ENCODE measurements at regions not wholly inside any gene's neighbourhood (a gene's known extent, or its start where the extent isn't known, plus 50 kb on each side); places are given as distances from the start of the nearest gene placed in this dataset.
A peak's percentile ranks its signal among the peaks of the same experiment; 100 is the strongest.

- peaks cover 13% of the 10 kb centered on the region for H3K4me1 Mint-ChIP-seq
- H3K4me3 Mint-ChIP-seq = no peak overlapping the region
- WGBS (ENCODE audit: insufficient coverage) = 100% methylated on average over 1 of the region's 3 CpGs
- intact Hi-C loops (cut with micrococcal nuclease) = no loop called here
- Histone ChIP-seq H3K4me1 (ENCODE audit: control insufficient read depth in 1 of 2, insufficient read depth in 2 of 2, low read length in 2 of 2) (peaks cover 4 to 18% of the 10 kb centered on the region in 2 donors), H3K4me2 (replicated peaks; ENCODE audit: extremely low read depth, low read length, poor library complexity, severe bottlenecking) (no peak overlapping the region), H3K9me3 (replicated peaks in 1 of 2; ENCODE audit: control insufficient read depth in 1 of 2, insufficient read depth in 1 of 2, low read length in 2 of 2) (no peaks in the 10 kb centered on the region), H3K79me2 (ENCODE audit: insufficient read depth, low read length) (no peaks in the 10 kb centered on the region), H3K9ac (ENCODE audit: insufficient read depth, low read length, poor library complexity, severe bottlenecking) (no peak overlapping the region), H2AFZ (ENCODE audit: insufficient read depth, low read depth, low read length, poor library complexity, severe bottlenecking) (no peak overlapping the region), H3K27me3 (ENCODE audit: control insufficient read depth in 2 of 2, insufficient read depth in 2 of 2, low read length in 2 of 2) (no peaks in the 10 kb centered on the region), H3K27ac (ENCODE audit: low read depth in 1 of 2, low read length in 2 of 2) (no peak overlapping the region), H3K4me3 (replicated peaks in 1 of 3; ENCODE audit: low read depth in 2 of 3, low read length in 3 of 3) (no peak overlapping the region), H4K20me1 (ENCODE audit: insufficient read depth, low read length) (no peaks in the 10 kb centered on the region), H3K36me3 (replicated peaks in 1 of 2; ENCODE audit: control insufficient read depth in 1 of 2, insufficient read depth in 2 of 2, low read length in 2 of 2) (no peaks in the 10 kb centered on the region)
- H3K36me3 Mint-ChIP-seq = no peaks in the 10 kb centered on the region
- no peak for DNase-seq
- peaks cover 0 to 3% (median 0%) of the 10 kb centered on the region in 3 donors for H3K27me3 Mint-ChIP-seq (ENCODE audit: low read depth in 3 of 3)
- TF ChIP-seq CTCF (IDR thresholded peaks at IDR 0.05) = no peak
- H3K9me3 Mint-ChIP-seq = peaks cover 0 to 1% (median 0%) of the 10 kb centered on the region in 7 donors
- no peak overlapping the region for H3K27ac Mint-ChIP-seq
Observed at GRCh38 chr1:209417761-209418160, 165.8 kb upstream of the CAMK1G start.

- Histone ChIP-seq H3K27me3 (ENCODE audit: control insufficient read depth in 2 of 2, insufficient read depth in 2 of 2, low read length in 2 of 2) (no peaks in the 10 kb centered on the region), H3K9ac (ENCODE audit: insufficient read depth, low read length, poor library complexity, severe bottlenecking) (no peak overlapping the region), H3K9me3 (replicated peaks in 1 of 2; ENCODE audit: control insufficient read depth in 1 of 2, insufficient read depth in 1 of 2, low read length in 2 of 2) (no peaks in the 10 kb centered on the region), H2AFZ (ENCODE audit: insufficient read depth, low read depth, low read length, poor library complexity, severe bottlenecking) (no peak overlapping the region), H3K79me2 (ENCODE audit: insufficient read depth, low read length) (no peaks in the 10 kb centered on the region), H3K4me3 (replicated peaks in 1 of 3; ENCODE audit: low read depth in 2 of 3, low read length in 3 of 3) (no peak overlapping the region), H3K27ac (ENCODE audit: low read depth in 1 of 2, low read length in 2 of 2) (no peak overlapping the region), H3K4me1 (ENCODE audit: control insufficient read depth in 1 of 2, insufficient read depth in 2 of 2, low read length in 2 of 2) (peaks cover 0 to 14% of the 10 kb centered on the region in 2 donors), H4K20me1 (ENCODE audit: insufficient read depth, low read length) (no peaks in the 10 kb centered on the region), H3K36me3 (replicated peaks in 1 of 2; ENCODE audit: control insufficient read depth in 1 of 2, insufficient read depth in 2 of 2, low read length in 2 of 2) (no peaks in the 10 kb centered on the region), H3K4me2 (replicated peaks; ENCODE audit: extremely low read depth, low read length, poor library complexity, severe bottlenecking) (no peak overlapping the region)
- Mint-ChIP-seq H3K27me3 (ENCODE audit: low read depth in 3 of 3) (peaks cover 0 to 11% (median 0%) of the 10 kb centered on the region in 3 donors), H3K9me3 (peaks cover 0 to 3% (median 0%) of the 10 kb centered on the region in 7 donors), H3K4me3 (peak overlapping the region in 1 of 2 donors; percentile 36), H3K27ac (peak overlapping the region in 1 of 7 donors; percentile 22), H3K4me1 (peaks cover 9% of the 10 kb centered on the region), H3K36me3 (no peaks in the 10 kb centered on the region)
- WGBS (ENCODE audit: insufficient coverage) = no CpG with 5 or more reads among the region's 4 CpGs
- no peak for DNase-seq
- TF ChIP-seq CTCF (IDR thresholded peaks at IDR 0.05) = no peak
- intact Hi-C loops (cut with micrococcal nuclease) = no loop called here
Observed at GRCh38 chr1:209420276-209420675, 163.2 kb upstream of the CAMK1G start.
